CD4-positive, CD25-positive, alpha-beta regulatory T cell (primary cell): ENCODE measurements at regions not wholly inside any gene's neighbourhood (a gene's known extent, or its start where the extent isn't known, plus 50 kb on each side); places are given as distances from the start of the nearest gene placed in this dataset.

Experiments
- ATAC-seq, 2 donors: fragments of 150-1000 bp; cut with Tn5 transposase; one replicate each; pipeline ENCODE4 v1.10.0; 2021; ENCODE audit warnings: low read depth in 2 of 2, moderate number of reproducible peaks in 2 of 2, moderate library complexity in 1 of 2
- DNase-seq, 3 donors: peaks; one replicate each; pipeline versions ENCODE4 v3.0.0 to v3.0.0-alpha.2; 2012 to 2022; ENCODE audit warnings: mixed read lengths in 1 of 3
- H3K27ac ChIP-seq: one replicate; pipeline ENCODE4 v1.7.0; 2013; ENCODE audit warnings: mild to moderate bottlenecking, low read length; ENCODE audit not compliant: insufficient read depth, poor library complexity, severe bottlenecking
- H3K27me3 ChIP-seq: one replicate; pipeline ENCODE4 v1.7.0; 2013; ENCODE audit warnings: low read length; ENCODE audit not compliant: control insufficient read depth, insufficient read depth
- H3K36me3 ChIP-seq: one replicate; pipeline ENCODE4 v1.7.0; 2013; ENCODE audit warnings: mild to moderate bottlenecking, low read length, moderate library complexity; ENCODE audit not compliant: control insufficient read depth, insufficient read depth
- H3K4me1 ChIP-seq: 2 replicates; pipeline ENCODE4 v1.7.0; 2013; ENCODE audit warnings: mild to moderate bottlenecking, low read length; ENCODE audit not compliant: insufficient read depth, control insufficient read depth, poor library complexity, severe bottlenecking
- H3K4me3 ChIP-seq: one replicate; pipeline ENCODE4 v1.7.0; 2013; ENCODE audit warnings: low read depth, mild to moderate bottlenecking, low read length, moderate library complexity
- H3K9me3 ChIP-seq, 2 experiments: 1 replicate in 1 of 2; 2 replicates in 1 of 2; pipeline ENCODE4 v1.7.0; 2013; ENCODE audit warnings: low read length in 2 of 2, mild to moderate bottlenecking in 1 of 2, moderate library complexity in 1 of 2; ENCODE audit not compliant: control insufficient read depth in 2 of 2
- H3K27ac Mint-ChIP-seq, 3 donors: one replicate each; pipeline ENCODE4 v1.8.0; 2020 to 2022; ENCODE audit warnings: mild to moderate bottlenecking in 3 of 3, mixed read lengths in 3 of 3, moderate library complexity in 2 of 3
- H3K27me3 Mint-ChIP-seq: one replicate; pipeline ENCODE4 v1.8.0; 2022; ENCODE audit warnings: mild to moderate bottlenecking, mixed read lengths
- H3K36me3 Mint-ChIP-seq: one replicate; pipeline ENCODE4 v1.8.0; 2020; ENCODE audit warnings: mixed read lengths
- H3K4me1 Mint-ChIP-seq, 4 donors: one replicate each; pipeline ENCODE4 v1.8.0; 2020 to 2022; ENCODE audit warnings: mixed read lengths in 4 of 4, mild to moderate bottlenecking in 1 of 4
- H3K4me3 Mint-ChIP-seq, 4 donors: one replicate each; pipeline ENCODE4 v1.8.0; 2020 to 2022; ENCODE audit warnings: mild to moderate bottlenecking in 4 of 4, mixed read lengths in 4 of 4, moderate library complexity in 3 of 4
- H3K9me3 Mint-ChIP-seq, 7 donors: one replicate each; pipeline ENCODE4 v1.8.0; 2020 to 2022; ENCODE audit warnings: mixed read lengths in 7 of 7, mild to moderate bottlenecking in 3 of 7, moderate library complexity in 2 of 7

- DNase-seq (no peak), ATAC-seq (no peak)
- Mint-ChIP-seq H3K36me3 (no peaks in the 10 kb centered on the region), H3K4me1 (no peaks in the 10 kb centered on the region), H3K4me3 (no peak overlapping the region), H3K27ac (no peak overlapping the region), H3K27me3 (peaks cover 6% of the 10 kb centered on the region), H3K9me3 (no peaks in the 10 kb centered on the region)
- Histone ChIP-seq H3K27me3 (no peaks in the 10 kb centered on the region), H3K9me3 (no peaks in the 10 kb centered on the region), H3K27ac (no peak overlapping the region), H3K4me1 (no peaks in the 10 kb centered on the region), H3K4me3 (no peak overlapping the region), H3K36me3 (no peaks in the 10 kb centered on the region)
These were observed 274.2 kb downstream of the CDH26 start for GRCh38 chr20:60232380-60232779.

- Mint-ChIP-seq H3K27ac (no peak overlapping the region), H3K27me3 (peaks cover 6% of the 10 kb centered on the region), H3K4me1 (no peaks in the 10 kb centered on the region), H3K9me3 (no peaks in the 10 kb centered on the region), H3K36me3 (no peaks in the 10 kb centered on the region), H3K4me3 (no peak overlapping the region)
- H3K27ac ChIP-seq = no peak overlapping the region
- no peaks in the 10 kb centered on the region for H3K4me1 ChIP-seq
- H3K27me3 ChIP-seq = peaks cover 2% of the 10 kb centered on the region
- no peak overlapping the region for H3K4me3 ChIP-seq
- ATAC-seq (no peak), DNase-seq (no peak)
- H3K9me3 ChIP-seq = no peaks in the 10 kb centered on the region
- H3K36me3 ChIP-seq = no peaks in the 10 kb centered on the region
These were observed 274.9 kb downstream of the CDH26 start for GRCh38 chr20:60233018-60233630.

GRCh38 chr20:60236613-60237012 lies 278.4 kb downstream of the CDH26 start:
- Histone ChIP-seq H3K27ac (no peak overlapping the region), H3K4me3 (no peak overlapping the region), H3K27me3 (peaks cover 2% of the 10 kb centered on the region), H3K9me3 (no peaks in the 10 kb centered on the region), H3K36me3 (no peaks in the 10 kb centered on the region), H3K4me1 (no peaks in the 10 kb centered on the region)
- H3K4me3 Mint-ChIP-seq = no peak overlapping the region
- H3K27me3 Mint-ChIP-seq = peaks cover 10% of the 10 kb centered on the region
- no peak overlapping the region for H3K27ac Mint-ChIP-seq
- H3K4me1 Mint-ChIP-seq = no peaks in the 10 kb centered on the region
- H3K36me3 Mint-ChIP-seq = no peaks in the 10 kb centered on the region
- H3K9me3 Mint-ChIP-seq = no peaks in the 10 kb centered on the region
- DNase-seq (no peak), ATAC-seq (no peak)

GRCh38 chr20:60237981-60238380 lies 279.8 kb downstream of the CDH26 start:
- no peaks in the 10 kb centered on the region for H3K4me1 Mint-ChIP-seq
- no peaks in the 10 kb centered on the region for H3K9me3 ChIP-seq
- H3K27me3 ChIP-seq = peaks cover 2% of the 10 kb centered on the region
- ATAC-seq (no peak), DNase-seq (no peak)
- H3K36me3 ChIP-seq = no peaks in the 10 kb centered on the region
- H3K4me3 Mint-ChIP-seq = no peak overlapping the region
- H3K27me3 Mint-ChIP-seq = peaks cover 10% of the 10 kb centered on the region
- H3K36me3 Mint-ChIP-seq = no peaks in the 10 kb centered on the region
- no peaks in the 10 kb centered on the region for H3K4me1 ChIP-seq
- no peak overlapping the region for H3K4me3 ChIP-seq
- no peaks in the 10 kb centered on the region for H3K9me3 Mint-ChIP-seq
- no peak overlapping the region for H3K27ac ChIP-seq
- no peak overlapping the region for H3K27ac Mint-ChIP-seq

- H3K9me3 ChIP-seq = no peaks in the 10 kb centered on the region
- H3K4me1 ChIP-seq = no peaks in the 10 kb centered on the region
- Mint-ChIP-seq H3K27me3 (peaks cover 10% of the 10 kb centered on the region), H3K4me3 (no peak overlapping the region), H3K36me3 (no peaks in the 10 kb centered on the region), H3K4me1 (no peaks in the 10 kb centered on the region), H3K9me3 (no peaks in the 10 kb centered on the region), H3K27ac (no peak overlapping the region)
- no peak for DNase-seq
- ATAC-seq = no peak
- H3K27ac ChIP-seq = no peak overlapping the region
- H3K36me3 ChIP-seq = no peaks in the 10 kb centered on the region
- no peak overlapping the region for H3K4me3 ChIP-seq
- H3K27me3 ChIP-seq = peaks cover 2% of the 10 kb centered on the region
These were observed 280.9 kb downstream of the CDH26 start for GRCh38 chr20:60238992-60239660.

- H3K27ac Mint-ChIP-seq = no peak overlapping the region
- H3K4me1 Mint-ChIP-seq = no peaks in the 10 kb centered on the region
- H3K9me3 ChIP-seq = no peaks in the 10 kb centered on the region
- H3K27me3 Mint-ChIP-seq = peaks cover 4% of the 10 kb centered on the region
- no peak overlapping the region for H3K4me3 ChIP-seq
- H3K27ac ChIP-seq = no peak overlapping the region
- DNase-seq = no peak
- H3K4me1 ChIP-seq = no peaks in the 10 kb centered on the region
- peaks cover 2% of the 10 kb centered on the region for H3K27me3 ChIP-seq
- H3K36me3 ChIP-seq = no peaks in the 10 kb centered on the region
- H3K4me3 Mint-ChIP-seq = no peak overlapping the region
- no peak for ATAC-seq
- no peaks in the 10 kb centered on the region for H3K9me3 Mint-ChIP-seq
- H3K36me3 Mint-ChIP-seq = no peaks in the 10 kb centered on the region
These were observed 281.7 kb downstream of the CDH26 start for GRCh38 chr20:60239956-60240355.

GRCh38 chr20:60240415-60240814 lies 282.2 kb downstream of the CDH26 start:
- Histone ChIP-seq H3K9me3 (no peaks in the 10 kb centered on the region), H3K27ac (no peak overlapping the region), H3K4me3 (no peak overlapping the region), H3K36me3 (no peaks in the 10 kb centered on the region), H3K27me3 (peaks cover 2% of the 10 kb centered on the region), H3K4me1 (no peaks in the 10 kb centered on the region)
- H3K9me3 Mint-ChIP-seq = no peaks in the 10 kb centered on the region
- no peak overlapping the region for H3K27ac Mint-ChIP-seq
- no peak overlapping the region for H3K4me3 Mint-ChIP-seq
- DNase-seq (no peak), ATAC-seq (no peak)
- no peaks in the 10 kb centered on the region for H3K4me1 Mint-ChIP-seq
- peaks cover 4% of the 10 kb centered on the region for H3K27me3 Mint-ChIP-seq
- H3K36me3 Mint-ChIP-seq = no peaks in the 10 kb centered on the region

- DNase-seq (no peak), ATAC-seq (no peak)
- Histone ChIP-seq H3K27ac (no peak overlapping the region), H3K36me3 (no peaks in the 10 kb centered on the region), H3K27me3 (peaks cover 2% of the 10 kb centered on the region), H3K4me1 (no peaks in the 10 kb centered on the region), H3K9me3 (no peaks in the 10 kb centered on the region), H3K4me3 (no peak overlapping the region)
- no peak overlapping the region for H3K4me3 Mint-ChIP-seq
- H3K27me3 Mint-ChIP-seq = peaks cover 4% of the 10 kb centered on the region
- H3K27ac Mint-ChIP-seq = no peak overlapping the region
- no peaks in the 10 kb centered on the region for H3K36me3 Mint-ChIP-seq
- no peaks in the 10 kb centered on the region for H3K4me1 Mint-ChIP-seq
- no peaks in the 10 kb centered on the region for H3K9me3 Mint-ChIP-seq
These were observed 282.8 kb downstream of the CDH26 start for GRCh38 chr20:60240986-60241385.
